Stimulated activated CD4-positive, alpha-beta T cell treated with anti-CD3 and anti-CD28 coated beads, Interleukin-12 subunit alpha, Interleukin-12 subunit beta, amount 100 ng/mL, for 4 hours (primary cell): ENCODE measurements at regions not wholly inside any gene's neighbourhood (a gene's known extent, or its start where the extent isn't known, plus 50 kb on each side); places are given as distances from the start of the nearest gene placed in this dataset.
"Not testable (repeated sequence)": the region's sequence is repeated elsewhere in the genome, so short reads cannot be mapped to it uniquely, and the experiment has no call there.

ENCODE experiments used
- DNase-seq: peaks from one replicate; pipeline ENCODE4 v3.0.0-alpha.2; 2020

- no peak for DNase-seq
Measured at GRCh38 chr1:221863635-221864034, 121.7 kb upstream of the DUSP10 start.

- no peak for DNase-seq
Measured at GRCh38 chr1:221862971-221863370, 121.1 kb upstream of the DUSP10 start.

- no peak for DNase-seq
Measured at GRCh38 chr1:221858818-221859611, 117.1 kb upstream of the DUSP10 start.

- not testable (repeated sequence) for DNase-seq
Measured at GRCh38 chr1:221857094-221857444, 115.2 kb upstream of the DUSP10 start.

- DNase-seq: no peak
Measured at GRCh38 chr1:221856228-221857093, 114.6 kb upstream of the DUSP10 start.

GRCh38 chr1:221855156-221855555 lies 113.3 kb upstream of the DUSP10 start:
- DNase-seq: no peak

- no peak for DNase-seq
Measured at GRCh38 chr1:221851336-221851735, 109.4 kb upstream of the DUSP10 start.

GRCh38 chr1:221850470-221851187 lies 108.7 kb upstream of the DUSP10 start:
- no peak for DNase-seq

- no peak for DNase-seq
Measured at GRCh38 chr1:221849897-221850296, 108.0 kb upstream of the DUSP10 start.

- no peak for DNase-seq
Measured at GRCh38 chr1:221849110-221849509, 107.2 kb upstream of the DUSP10 start.

GRCh38 chr1:221847676-221848075 lies 105.8 kb upstream of the DUSP10 start:
- DNase-seq: no peak

GRCh38 chr1:221845650-221846371 lies 103.9 kb upstream of the DUSP10 start:
- no peak for DNase-seq

- no peak for DNase-seq
Measured at GRCh38 chr1:221841983-221842335, 100.1 kb upstream of the DUSP10 start.

GRCh38 chr1:221841251-221841982 lies 99.5 kb upstream of the DUSP10 start:
- no peak for DNase-seq

GRCh38 chr1:221840511-221841243 lies 98.8 kb upstream of the DUSP10 start:
- DNase-seq: no peak

GRCh38 chr1:221839782-221840395 lies 98.0 kb upstream of the DUSP10 start:
- DNase-seq: peak; percentile 70

GRCh38 chr1:221839321-221839720 lies 97.4 kb upstream of the DUSP10 start:
- no peak for DNase-seq

- DNase-seq: peak; percentile 11
Measured at GRCh38 chr1:221837896-221838295, 96.0 kb upstream of the DUSP10 start.

- DNase-seq: no peak
Measured at GRCh38 chr1:221834698-221835513, 93.0 kb upstream of the DUSP10 start.

GRCh38 chr1:221832617-221833016 lies 90.7 kb upstream of the DUSP10 start:
- DNase-seq: no peak
